ENCODE measurements at regions not wholly inside any gene's neighbourhood (a gene's known extent, or its start where the extent isn't known, plus 50 kb on each side); places are given as distances from the start of the nearest gene placed in this dataset.
A peak's percentile ranks its signal among the peaks of the same experiment; 100 is the strongest.
"Not testable (repeated sequence)": the region's sequence is repeated elsewhere in the genome, so short reads cannot be mapped to it uniquely, and the experiment has no call there.

- peak; percentile 69 for DNase-seq (ENCODE audit: low read depth)
These were observed 504.1 kb downstream of the NTRK3 start for GRCh38 chr15:87752250-87752951.

GRCh38 chr15:87748483-87748882, 508.1 kb downstream of the NTRK3 start:
- DNase-seq (ENCODE audit: low read depth) = no peak

GRCh38 chr15:87747087-87747486, 509.5 kb downstream of the NTRK3 start:
- DNase-seq (ENCODE audit: low read depth) = no peak

GRCh38 chr15:87746333-87746732, 510.2 kb downstream of the NTRK3 start:
- DNase-seq (ENCODE audit: low read depth) = no peak

- DNase-seq (ENCODE audit: low read depth) = no peak
These were observed 511.7 kb downstream of the NTRK3 start for GRCh38 chr15:87744815-87745214.

- no peak for DNase-seq (ENCODE audit: low read depth)
These were observed 513.0 kb downstream of the NTRK3 start for GRCh38 chr15:87743562-87743961.

GRCh38 chr15:87741350-87741749, 515.2 kb downstream of the NTRK3 start:
- DNase-seq (ENCODE audit: low read depth) = no peak

- DNase-seq (ENCODE audit: low read depth) = no peak
These were observed 515.7 kb downstream of the NTRK3 start for GRCh38 chr15:87740655-87741344.

- no peak for DNase-seq (ENCODE audit: low read depth)
These were observed 516.7 kb downstream of the NTRK3 start for GRCh38 chr15:87739866-87740265.

GRCh38 chr15:87739081-87739480, 517.5 kb downstream of the NTRK3 start:
- DNase-seq (ENCODE audit: low read depth) = no peak

- DNase-seq (ENCODE audit: low read depth) = not testable (repeated sequence)
These were observed 519.1 kb downstream of the NTRK3 start for GRCh38 chr15:87737460-87737859.

- DNase-seq (ENCODE audit: low read depth) = no peak
These were observed 519.6 kb downstream of the NTRK3 start for GRCh38 chr15:87736891-87737389.

- no peak for DNase-seq (ENCODE audit: low read depth)
These were observed 520.1 kb downstream of the NTRK3 start for GRCh38 chr15:87736401-87736800.

- DNase-seq (ENCODE audit: low read depth) = no peak
These were observed 521.0 kb downstream of the NTRK3 start for GRCh38 chr15:87735522-87735921.

GRCh38 chr15:87734571-87735373, 521.8 kb downstream of the NTRK3 start:
- DNase-seq (ENCODE audit: low read depth) = no peak

GRCh38 chr15:87733977-87734376, 522.6 kb downstream of the NTRK3 start:
- no peak for DNase-seq (ENCODE audit: low read depth)

- DNase-seq (ENCODE audit: low read depth) = no peak
These were observed 523.0 kb downstream of the NTRK3 start for GRCh38 chr15:87733541-87733941.

- peak; percentile 11 for DNase-seq (ENCODE audit: low read depth)
These were observed 523.6 kb downstream of the NTRK3 start for GRCh38 chr15:87732976-87733375.

GRCh38 chr15:87731630-87732029, 524.9 kb downstream of the NTRK3 start:
- no peak for DNase-seq (ENCODE audit: low read depth)

GRCh38 chr15:87730706-87731105, 525.8 kb downstream of the NTRK3 start:
- no peak for DNase-seq (ENCODE audit: low read depth)

- no peak for DNase-seq (ENCODE audit: low read depth)
These were observed 527.5 kb downstream of the NTRK3 start for GRCh38 chr15:87728998-87729397.

- no peak for DNase-seq (ENCODE audit: low read depth)
These were observed 529.5 kb downstream of the NTRK3 start for GRCh38 chr15:87727073-87727472.
